Activated B cell treated with CpG ODN at 0.5 μM for 24 hours (primary cell): ENCODE measurements at regions not wholly inside any gene's neighbourhood (a gene's known extent, or its start where the extent isn't known, plus 50 kb on each side); places are given as distances from the start of the nearest gene placed in this dataset.

Source experiments
- ATAC-seq: fragments of 200-7000 bp; cut with Tn5 transposase; one replicate; pipeline ENCODE4 v1.10.0; 2021; ENCODE audit warnings: low read depth, mild to moderate bottlenecking, moderate library complexity
- CTCF ChIA-PET: fragments of 350-600 bp; sonication (Branson Sonifier 250); formaldehyde crosslinking; loops from one replicate; lab custom pipeline; 2021; ENCODE audit warnings: antibody characterized with exemption; lab: Charles Lee
- POLR2A ChIA-PET: fragments of 350-600 bp; sonication (Branson Sonifier 250); formaldehyde crosslinking; loops from one replicate; lab custom pipeline; 2021; ENCODE audit warnings: antibody characterized with exemption; lab: Charles Lee
- DNase-seq: peaks from one replicate; pipeline ENCODE4 v3.0.0; 2022
- H3K27ac Mint-ChIP-seq: one replicate; pipeline ENCODE4 v1.8.0; 2020; ENCODE audit warnings: mixed read lengths
- H3K27me3 Mint-ChIP-seq: one replicate; pipeline ENCODE4 v1.8.0; 2021; ENCODE audit warnings: mixed read lengths
- H3K36me3 Mint-ChIP-seq: one replicate; pipeline ENCODE4 v1.8.0; 2021; ENCODE audit warnings: low read depth, mixed read lengths
- H3K4me1 Mint-ChIP-seq: one replicate; pipeline ENCODE4 v1.8.0; 2021; ENCODE audit warnings: mixed read lengths
- H3K4me3 Mint-ChIP-seq: one replicate; pipeline ENCODE4 v1.8.0; 2020; ENCODE audit warnings: mild to moderate bottlenecking, mixed read lengths
- H3K9me3 Mint-ChIP-seq: one replicate; pipeline ENCODE4 v1.8.0; 2020; ENCODE audit warnings: mixed read lengths
- CTCF ChIP-seq: fragments of 200-600 bp; IDR thresholded peaks from one replicate; pipeline ENCODE4 v1.8.0; 2022; ENCODE audit warnings: antibody characterized with exemption, mild to moderate bottlenecking
- intact Hi-C: fragments of 100-400 bp; cut with micrococcal nuclease; formaldehyde crosslinking; loops from one replicate; pipeline ENCODE4 v1.15.1; 2024

- no peak overlapping the region for H3K27ac Mint-ChIP-seq
- DNase-seq (no peak), ATAC-seq (no peak)
- intact Hi-C loops, result no loop called here
- POLR2A ChIA-PET, result no interaction called here
- CTCF ChIA-PET, result no interaction called here
- H3K9me3 Mint-ChIP-seq, result peaks cover 1% of the 10 kb centered on the region
- no peaks in the 10 kb centered on the region for H3K36me3 Mint-ChIP-seq
- no peaks in the 10 kb centered on the region for H3K4me1 Mint-ChIP-seq
- no peak overlapping the region for H3K4me3 Mint-ChIP-seq
- TF ChIP-seq CTCF, result no peak
- H3K27me3 Mint-ChIP-seq, result no peaks in the 10 kb centered on the region
These were observed 117.0 kb upstream of the GSC start for GRCh38 chr14:94886931-94887330.

- CTCF ChIA-PET, result no interaction called here
- POLR2A ChIA-PET, result no interaction called here
- TF ChIP-seq CTCF, result no peak
- ATAC-seq (no peak), DNase-seq (no peak)
- Mint-ChIP-seq H3K4me3 (no peak overlapping the region), H3K36me3 (no peaks in the 10 kb centered on the region), H3K27me3 (no peaks in the 10 kb centered on the region), H3K4me1 (no peaks in the 10 kb centered on the region), H3K9me3 (peaks cover 1% of the 10 kb centered on the region), H3K27ac (no peak overlapping the region)
- intact Hi-C loops, result no loop called here
These were observed 115.7 kb upstream of the GSC start for GRCh38 chr14:94885481-94886155.

- no peaks in the 10 kb centered on the region for H3K36me3 Mint-ChIP-seq
- no peak overlapping the region for H3K4me3 Mint-ChIP-seq
- H3K27me3 Mint-ChIP-seq, result no peaks in the 10 kb centered on the region
- H3K4me1 Mint-ChIP-seq, result no peaks in the 10 kb centered on the region
- H3K27ac Mint-ChIP-seq, result no peak overlapping the region
- ATAC-seq (no peak), DNase-seq (no peak)
- POLR2A ChIA-PET, result no interaction called here
- peaks cover 1% of the 10 kb centered on the region for H3K9me3 Mint-ChIP-seq
- TF ChIP-seq CTCF, result no peak
- CTCF ChIA-PET, result no interaction called here
- intact Hi-C loops, result no loop called here
These were observed 114.8 kb upstream of the GSC start for GRCh38 chr14:94884616-94885230.

- peaks cover 1% of the 10 kb centered on the region for H3K9me3 Mint-ChIP-seq
- POLR2A ChIA-PET, result no interaction called here
These were observed 112.5 kb upstream of the GSC start for GRCh38 chr14:94882401-94882800.

More at GRCh38 chr14:94882401-94882800, 112.5 kb upstream of the GSC start:
- ATAC-seq (no peak), DNase-seq (no peak)
- Mint-ChIP-seq H3K27me3 (peaks cover 2% of the 10 kb centered on the region), H3K4me1 (no peaks in the 10 kb centered on the region), H3K36me3 (no peaks in the 10 kb centered on the region), H3K27ac (no peak overlapping the region), H3K4me3 (no peak overlapping the region)
- intact Hi-C loops, result no loop called here
- TF ChIP-seq CTCF, result no peak
- CTCF ChIA-PET, result no interaction called here
